ENCODE measurements at regions not wholly inside any gene's neighbourhood (a gene's known extent, or its start where the extent isn't known, plus 50 kb on each side); places are given as distances from the start of the nearest gene placed in this dataset.

DNA sequence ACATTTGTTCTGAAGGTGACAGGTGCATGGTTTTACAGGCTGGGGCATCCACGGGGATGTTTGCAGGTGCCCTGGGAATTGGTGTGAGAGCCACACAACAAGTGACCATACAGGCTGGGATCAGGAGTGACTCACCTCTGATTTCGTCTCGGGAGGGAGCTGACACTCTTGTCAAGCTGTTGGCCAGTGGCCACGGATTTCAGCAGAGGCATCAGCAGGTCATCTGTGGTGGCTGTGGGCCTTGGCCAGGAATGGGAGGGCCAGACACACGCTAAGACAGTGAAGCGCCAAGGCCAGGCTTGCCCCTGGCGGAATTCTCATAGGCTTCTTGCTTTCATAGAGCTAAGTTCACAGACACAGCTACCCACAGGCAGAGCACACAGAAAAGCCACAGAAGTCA lies 108.6 kb downstream of the HSPH1 start:
- H3K4me3 ChIP-seq (ENCODE audit: low read depth, low read length, poor library complexity, severe bottlenecking), result no peak overlapping the region
- H3K9me2 ChIP-seq (ENCODE audit: insufficient read depth, low read length), result no peaks in the 10 kb centered on the region
- POLR2A ChIA-PET, result no interaction called here
- no peaks in the 10 kb centered on the region for H3K36me3 ChIP-seq (ENCODE audit: insufficient read depth, low read length)
- no TSS peak for BruUV-seq (replicated peaks)
- DNase-seq (ENCODE audit: low spot score), result no peak
- H3K4me2 ChIP-seq (ENCODE audit: low read length), result no peak overlapping the region
- no peak overlapping the region for H2AFZ ChIP-seq (ENCODE audit: low read length)
- intact Hi-C loops (cut with micrococcal nuclease; ENCODE audit: unreplicated experiment), result no loop called here
- H3K4me1 ChIP-seq (ENCODE audit: insufficient read depth, low read length, poor library complexity, severe bottlenecking), result no peaks in the 10 kb centered on the region
- H3K79me2 ChIP-seq (ENCODE audit: insufficient read depth, low read depth, low read length), result no peaks in the 10 kb centered on the region
- CTCF ChIA-PET (ENCODE audit: unreplicated experiment), result interaction anchor here (0.5 kb wide), 1 partner anchor 15 kb away, joined by 3 read pairs; no protein-coding TSS in a partner anchor
- no peaks in the 10 kb centered on the region for H3K9me3 ChIP-seq (ENCODE audit: low read length)
- H3K27ac ChIP-seq (ENCODE audit: low read depth, low read length, poor library complexity, severe bottlenecking), result no peak overlapping the region
- no peaks in the 10 kb centered on the region for H4K20me1 ChIP-seq (ENCODE audit: insufficient read depth, low read length)
- no peak for TF ChIP-seq EZH2phosphoT487 (IDR thresholded peaks at IDR 0.05; ENCODE audit: borderline replicate concordance, low read depth, low read length)
- TF ChIP-seq, protein P1, sequence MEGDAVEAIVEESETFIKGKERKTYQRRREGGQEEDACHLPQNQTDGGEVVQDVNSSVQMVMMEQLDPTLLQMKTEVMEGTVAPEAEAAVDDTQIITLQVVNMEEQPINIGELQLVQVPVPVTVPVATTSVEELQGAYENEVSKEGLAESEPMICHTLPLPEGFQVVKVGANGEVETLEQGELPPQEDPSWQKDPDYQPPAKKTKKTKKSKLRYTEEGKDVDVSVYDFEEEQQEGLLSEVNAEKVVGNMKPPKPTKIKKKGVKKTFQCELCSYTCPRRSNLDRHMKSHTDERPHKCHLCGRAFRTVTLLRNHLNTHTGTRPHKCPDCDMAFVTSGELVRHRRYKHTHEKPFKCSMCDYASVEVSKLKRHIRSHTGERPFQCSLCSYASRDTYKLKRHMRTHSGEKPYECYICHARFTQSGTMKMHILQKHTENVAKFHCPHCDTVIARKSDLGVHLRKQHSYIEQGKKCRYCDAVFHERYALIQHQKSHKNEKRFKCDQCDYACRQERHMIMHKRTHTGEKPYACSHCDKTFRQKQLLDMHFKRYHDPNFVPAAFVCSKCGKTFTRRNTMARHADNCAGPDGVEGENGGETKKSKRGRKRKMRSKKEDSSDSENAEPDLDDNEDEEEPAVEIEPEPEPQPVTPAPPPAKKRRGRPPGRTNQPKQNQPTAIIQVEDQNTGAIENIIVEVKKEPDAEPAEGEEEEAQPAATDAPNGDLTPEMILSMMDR (conservative IDR thresholded peaks at IDR 0.05; ENCODE audit: low read length), result no peak

GRCh38 chr13:31052478-31052877 lies 109.2 kb downstream of the HSPH1 start:
- ChIA-PET CTCF (ENCODE audit: unreplicated experiment) (interaction anchor here (0.5 kb wide), 1 partner anchor 16 kb away, joined by 3 read pairs; no protein-coding TSS in a partner anchor), POLR2A (no interaction called here)
- no peaks in the 10 kb centered on the region for H3K36me3 ChIP-seq (ENCODE audit: insufficient read depth, low read length)
- H3K27ac ChIP-seq (ENCODE audit: low read depth, low read length, poor library complexity, severe bottlenecking), result no peak overlapping the region
- intact Hi-C loops (cut with micrococcal nuclease; ENCODE audit: unreplicated experiment), result no loop called here
- no peak for DNase-seq (ENCODE audit: low spot score)
- no peaks in the 10 kb centered on the region for H4K20me1 ChIP-seq (ENCODE audit: insufficient read depth, low read length)
- no peaks in the 10 kb centered on the region for H3K79me2 ChIP-seq (ENCODE audit: insufficient read depth, low read depth, low read length)
- H3K9me2 ChIP-seq (ENCODE audit: insufficient read depth, low read length), result no peaks in the 10 kb centered on the region
- H3K4me2 ChIP-seq (ENCODE audit: low read length), result no peak overlapping the region
- H3K4me1 ChIP-seq (ENCODE audit: insufficient read depth, low read length, poor library complexity, severe bottlenecking), result no peaks in the 10 kb centered on the region
- TF ChIP-seq, protein P1 (conservative IDR thresholded peaks at IDR 0.05; ENCODE audit: low read length), result no peak
- TF ChIP-seq EZH2phosphoT487 (IDR thresholded peaks at IDR 0.05; ENCODE audit: borderline replicate concordance, low read depth, low read length), result no peak
- no TSS peak for BruUV-seq (replicated peaks)
- no peak overlapping the region for H2AFZ ChIP-seq (ENCODE audit: low read length)
- no peak overlapping the region for H3K4me3 ChIP-seq (ENCODE audit: low read depth, low read length, poor library complexity, severe bottlenecking)
- H3K9me3 ChIP-seq (ENCODE audit: low read length), result no peaks in the 10 kb centered on the region

DNA sequence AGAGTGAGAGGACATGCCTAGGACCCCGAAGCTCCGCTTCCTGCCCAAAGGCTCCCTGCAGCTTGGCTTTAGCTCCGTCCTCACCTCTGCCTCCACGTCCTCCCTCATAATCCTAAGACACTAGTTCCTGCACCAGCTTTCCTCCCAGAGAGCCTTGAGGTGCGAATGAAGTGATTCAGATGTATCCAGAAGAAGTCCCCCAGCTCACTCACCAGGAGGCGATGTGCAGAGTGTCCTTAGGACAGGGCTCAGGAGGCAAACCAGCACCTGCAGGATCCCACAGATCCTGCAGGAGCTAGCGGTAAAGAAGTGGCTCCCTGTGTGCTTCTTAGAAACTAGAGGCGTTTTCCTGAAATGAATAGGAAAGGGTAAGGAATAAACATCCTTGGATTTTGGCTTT lies 109.7 kb downstream of the HSPH1 start:
- BruUV-seq (replicated peaks), result no TSS peak
- no peaks in the 10 kb centered on the region for H3K36me3 ChIP-seq (ENCODE audit: insufficient read depth, low read length)

More for the DNA sequence above, 109.7 kb downstream of the HSPH1 start:
- H3K4me1 ChIP-seq (ENCODE audit: insufficient read depth, low read length, poor library complexity, severe bottlenecking), result no peaks in the 10 kb centered on the region
- no peak overlapping the region for H3K4me2 ChIP-seq (ENCODE audit: low read length)
- H2AFZ ChIP-seq (ENCODE audit: low read length), result no peak overlapping the region
- intact Hi-C loops (cut with micrococcal nuclease; ENCODE audit: unreplicated experiment), result no loop called here
- no peaks in the 10 kb centered on the region for H3K79me2 ChIP-seq (ENCODE audit: insufficient read depth, low read depth, low read length)
- CTCF ChIA-PET (ENCODE audit: unreplicated experiment), result no interaction called here
- no peaks in the 10 kb centered on the region for H4K20me1 ChIP-seq (ENCODE audit: insufficient read depth, low read length)
- H3K27ac ChIP-seq (ENCODE audit: low read depth, low read length, poor library complexity, severe bottlenecking), result no peak overlapping the region
- no peaks in the 10 kb centered on the region for H3K9me3 ChIP-seq (ENCODE audit: low read length)
- POLR2A ChIA-PET, result no interaction called here
- H3K4me3 ChIP-seq (ENCODE audit: low read depth, low read length, poor library complexity, severe bottlenecking), result no peak overlapping the region
- no peaks in the 10 kb centered on the region for H3K9me2 ChIP-seq (ENCODE audit: insufficient read depth, low read length)
- no peak for TF ChIP-seq EZH2phosphoT487 (IDR thresholded peaks at IDR 0.05; ENCODE audit: borderline replicate concordance, low read depth, low read length)
- TF ChIP-seq, protein P1 (conservative IDR thresholded peaks at IDR 0.05; ENCODE audit: low read length), result no peak
- no peak for DNase-seq (ENCODE audit: low spot score)
